IMR-90 (cell line): ENCODE measurements at regions not wholly inside any gene's neighbourhood (a gene's known extent, or its start where the extent isn't known, plus 50 kb on each side); places are given as distances from the start of the nearest gene placed in this dataset.

Source experiments
- ATAC-seq: fragments of 200-7000 bp; cut with Tn5 transposase; 2 replicates; pipeline ENCODE4 v1.9.1; 2020; ENCODE audit warnings: low read depth, mild to moderate bottlenecking, moderate library complexity
- BruUV-seq: library from RNA; stranded (reverse); fragments of 400-500 nt; replicated peaks from 2 replicates; lab custom pipeline; 2021; lab: Mats Ljungman, UMichigan
- CTCF ChIA-PET: fragments of 300-600 bp; formaldehyde crosslinking; extraction: SDS; loops from one replicate; lab custom pipeline; 2021; ENCODE audit warnings: antibody characterized with exemption; lab: Yijun Ruan, JAX
- POLR2A ChIA-PET: fragments of 300-600 bp; sonication (Branson Sonifier 250); formaldehyde crosslinking; loops from one replicate; lab custom pipeline; 2022; ENCODE audit warnings: antibody characterized with exemption; ENCODE audit not compliant: unreplicated experiment; lab: Charles Lee
- DNase-seq: peaks from one replicate; pipeline ENCODE4 v3.0.0; 2013
- H2AFZ ChIP-seq: replicated peaks from 2 replicates; pipeline ENCODE3; 2013; ENCODE audit warnings: low read length, mild to moderate bottlenecking; ENCODE audit not compliant: poor library complexity
- H2AK5ac ChIP-seq: 2 replicates; pipeline ENCODE4 v1.6.1; 2013; ENCODE audit warnings: low read depth, low read length, inconsistent platforms
- H2AK9ac ChIP-seq: replicated peaks from 2 replicates; pipeline ENCODE3; 2013; ENCODE audit warnings: mild to moderate bottlenecking, low read depth, low read length, moderate library complexity; ENCODE audit not compliant: poor library complexity
- H2BK120ac ChIP-seq: 2 replicates; pipeline ENCODE4 v1.6.1; 2013; ENCODE audit warnings: low read depth, low read length, inconsistent platforms
- H2BK15ac ChIP-seq: 3 replicates; pipeline ENCODE4 v1.6.1; 2013; ENCODE audit warnings: low read depth, low read length, inconsistent platforms
- H2BK20ac ChIP-seq: 2 replicates; pipeline ENCODE4 v1.6.1; 2013; ENCODE audit warnings: low read depth, mild to moderate bottlenecking, inconsistent platforms, low read length, moderate library complexity
- H2BK5ac ChIP-seq: 2 replicates; pipeline ENCODE4 v1.6.1; 2013; ENCODE audit warnings: mild to moderate bottlenecking, low read depth, low read length, inconsistent platforms; ENCODE audit not compliant: poor library complexity, severe bottlenecking
- H3K14ac ChIP-seq: replicated peaks from 2 replicates; pipeline ENCODE4 v1.6.1; 2013; ENCODE audit warnings: low read depth, low read length, inconsistent platforms
- H3K18ac ChIP-seq: 2 replicates; pipeline ENCODE4 v1.6.1; 2013; ENCODE audit warnings: low read depth, low read length, control low read depth
- H3K23ac ChIP-seq: 2 replicates; pipeline ENCODE4 v1.6.1; 2013; ENCODE audit warnings: low read depth, low read length, inconsistent platforms
- H3K27ac ChIP-seq: 2 replicates; pipeline ENCODE4 v1.5.1; 2013; ENCODE audit warnings: mild to moderate bottlenecking, control low read depth, low read length; ENCODE audit not compliant: insufficient read depth
- H3K27me3 ChIP-seq: 2 replicates; pipeline ENCODE4 v1.6.1; 2013; ENCODE audit warnings: low read length; ENCODE audit not compliant: control insufficient read depth, insufficient read depth
- H3K36me3 ChIP-seq: 2 replicates; pipeline ENCODE4 v1.6.1; 2013; ENCODE audit warnings: low read length, mixed read lengths; ENCODE audit not compliant: control insufficient read depth, insufficient read depth
- H3K4ac ChIP-seq: 2 replicates; pipeline ENCODE4 v1.6.1; 2013; ENCODE audit warnings: low read depth, low read length, inconsistent platforms
- H3K4me1 ChIP-seq: 2 replicates; pipeline ENCODE4 v1.6.1; 2013; ENCODE audit warnings: low read length, mixed read lengths; ENCODE audit not compliant: control insufficient read depth, insufficient read depth
- H3K4me2 ChIP-seq: 2 replicates; pipeline ENCODE4 v1.6.1; 2013; ENCODE audit warnings: low read depth, mild to moderate bottlenecking, control low read depth, low read length, moderate library complexity
- H3K4me3 ChIP-seq: 2 replicates; pipeline ENCODE4 v1.5.1; 2013; ENCODE audit warnings: low read depth, mild to moderate bottlenecking, control low read depth, low read length, moderate library complexity; ENCODE audit not compliant: insufficient read depth
- H3K56ac ChIP-seq: 2 replicates; pipeline ENCODE4 v1.6.1; 2013; ENCODE audit warnings: low read length, inconsistent platforms; ENCODE audit not compliant: insufficient read depth; ENCODE audit errors: extremely low read depth
- H3K79me1 ChIP-seq, 2 experiments: 2 replicates each; pipeline ENCODE4 v1.6.1; 2013; ENCODE audit warnings: low read length in 2 of 2, inconsistent platforms in 1 of 2, low read depth in 1 of 2
- H3K9ac ChIP-seq: 2 replicates; pipeline ENCODE4 v1.6.1; 2013; ENCODE audit warnings: low read depth, low read length, control low read depth
- H3K9me1 ChIP-seq: 2 replicates; pipeline ENCODE4 v1.6.1; 2013; ENCODE audit warnings: low read length, inconsistent platforms; ENCODE audit not compliant: insufficient read depth
- H3K9me3 ChIP-seq: 2 replicates; pipeline ENCODE4 v1.6.1; 2013; ENCODE audit warnings: low read length; ENCODE audit not compliant: control insufficient read depth, insufficient read depth
- H4K20me1 ChIP-seq: 2 replicates; pipeline ENCODE4 v1.6.1; 2013; ENCODE audit warnings: low read length, inconsistent platforms; ENCODE audit not compliant: insufficient read depth
- H4K5ac ChIP-seq: 2 replicates; pipeline ENCODE4 v1.6.1; 2013; ENCODE audit warnings: mild to moderate bottlenecking, low read depth, low read length, control low read depth
- H4K8ac ChIP-seq, 2 experiments: 2 replicates each; pipeline ENCODE4 v1.6.1; 2013; ENCODE audit warnings: low read depth in 2 of 2, low read length in 2 of 2, control low read depth in 1 of 2, inconsistent platforms in 1 of 2
- H4K91ac ChIP-seq: 2 replicates; pipeline ENCODE4 v1.6.1; 2013; ENCODE audit warnings: low read depth, low read length, inconsistent platforms; ENCODE audit not compliant: insufficient read depth
- CHD1 ChIP-seq: IDR thresholded peaks from 2 replicates; pipeline ENCODE4 v1.6.1; 2012; ENCODE audit warnings: low read depth, low read length, improper control_type of control experiment
- ELK1 ChIP-seq: fragments of 150-350 bp; IDR thresholded peaks from 2 replicates; pipeline ENCODE4 v1.6.1; 2016; ENCODE audit warnings: low read depth, mild to moderate bottlenecking, low read length, moderate library complexity, borderline replicate concordance
- NFE2L2 ChIP-seq: fragments of 150-350 bp; IDR thresholded peaks from 2 replicates; pipeline ENCODE4 v1.6.1; 2016; ENCODE audit warnings: low read depth, mild to moderate bottlenecking, low read length
- RCOR1 ChIP-seq: IDR thresholded peaks from 2 replicates; pipeline ENCODE4 v1.6.1; 2012; ENCODE audit warnings: mild to moderate bottlenecking, low read length, improper control_type of control experiment; ENCODE audit not compliant: insufficient replicate concordance
- RFX5 ChIP-seq: IDR thresholded peaks from 2 replicates; pipeline ENCODE4 v1.8.0; 2012; ENCODE audit warnings: low read depth, mild to moderate bottlenecking, low read length, moderate library complexity
- WGBS, 2 experiments: methylation state at CpG; one replicate each; pipeline versions ENCODE4 v1.1.5 to v1.1.7; 2013; ENCODE audit warnings: missing lambda C conversion rate in 2 of 2; ENCODE audit not compliant: insufficient read length in 1 of 2; ENCODE audit errors: extremely low coverage in 2 of 2; 5-methylcytosine and 5-hydroxymethylcytosine counted together
- dilution Hi-C: fragments of 300-500 bp; cut with HindIII; formaldehyde crosslinking; loops from one replicate; pipeline ENCODE4 v1.14.3; 2018; ENCODE audit warnings: low sequenced_read_pairs; ENCODE audit not compliant: unreplicated experiment
- in situ Hi-C: fragments of 300-500 bp; cut with MboI; formaldehyde crosslinking; loops from 3 replicates; pipeline ENCODE4 v1.14.3; 2019; ENCODE audit warnings: low sequenced_read_pairs, inconsistent platforms, mixed read lengths
- intact Hi-C: fragments of 100-400 bp; cut with micrococcal nuclease; formaldehyde crosslinking; loops from 2 replicates; pipeline ENCODE4 v1.10.0; 2022
- TF ChIP-seq, protein P1 (sequence below): fragments of 150-350 bp; IDR thresholded peaks from 2 replicates; pipeline ENCODE4 v1.6.1; 2017; ENCODE audit warnings: mild to moderate bottlenecking, antibody characterized with exemption, low read length, low read depth

DNA sequence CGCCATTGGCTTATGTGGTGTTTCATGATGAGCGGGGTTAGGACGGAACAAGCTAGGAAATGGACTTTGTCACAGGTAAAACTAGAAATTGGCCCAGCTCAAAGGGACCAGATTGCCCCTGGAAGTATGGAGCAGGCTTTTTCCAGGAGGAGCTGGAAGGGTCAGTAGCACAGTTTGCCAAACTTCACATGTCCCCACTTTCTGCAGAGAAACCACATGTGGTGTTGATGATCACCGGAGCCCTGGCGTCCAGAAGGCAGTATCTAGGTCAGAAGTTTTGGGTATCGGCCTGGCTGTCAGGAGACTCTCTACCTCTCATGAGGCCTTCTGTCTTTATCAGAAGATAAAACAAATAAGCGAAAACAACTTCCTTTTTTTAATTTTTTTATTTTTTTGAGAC is 248.5 kb downstream of the SOX9 start:
- no peaks in the 10 kb centered on the region for H3K27me3 ChIP-seq
- no peak overlapping the region for H3K18ac ChIP-seq
- no peaks in the 10 kb centered on the region for H3K9me3 ChIP-seq
- H4K8ac ChIP-seq, result peak overlapping the region in 1 of 2 experiments; percentile 19; a peak in 1 of 4 replicates
- no peak overlapping the region for H3K9ac ChIP-seq
- peak overlapping the region; percentile 10; the same call in 1 of the 2 replicates for H3K14ac ChIP-seq
- in situ Hi-C loops (no loop called here), dilution Hi-C loops (no loop called here), intact Hi-C loops (no loop called here)
- H2AFZ ChIP-seq, result peak overlapping the region; percentile 15
- no peak overlapping the region for H4K5ac ChIP-seq
- no peaks in the 10 kb centered on the region for H3K36me3 ChIP-seq
- no peak for TF ChIP-seq NFE2L2
- TF ChIP-seq RCOR1, result no peak
- TF ChIP-seq CHD1, result no peak
- TF ChIP-seq ELK1, result no peak
- TF ChIP-seq RFX5, result no peak
- TF ChIP-seq, protein P1, sequence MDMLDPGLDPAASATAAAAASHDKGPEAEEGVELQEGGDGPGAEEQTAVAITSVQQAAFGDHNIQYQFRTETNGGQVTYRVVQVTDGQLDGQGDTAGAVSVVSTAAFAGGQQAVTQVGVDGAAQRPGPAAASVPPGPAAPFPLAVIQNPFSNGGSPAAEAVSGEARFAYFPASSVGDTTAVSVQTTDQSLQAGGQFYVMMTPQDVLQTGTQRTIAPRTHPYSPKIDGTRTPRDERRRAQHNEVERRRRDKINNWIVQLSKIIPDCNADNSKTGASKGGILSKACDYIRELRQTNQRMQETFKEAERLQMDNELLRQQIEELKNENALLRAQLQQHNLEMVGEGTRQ, result no peak
- CTCF ChIA-PET, result no interaction called here
- H3K4me3 ChIP-seq, result no peak overlapping the region
- no peak overlapping the region for H3K4me2 ChIP-seq
- peaks cover 13% of the 10 kb centered on the region for H3K9me1 ChIP-seq
- H2AK9ac ChIP-seq, result peak overlapping the region; percentile 66
- no peak overlapping the region for H3K27ac ChIP-seq
- H4K91ac ChIP-seq, result peak overlapping the region; percentile 56
- peak overlapping the region; percentile 72 for H3K4ac ChIP-seq
- peak overlapping the region; percentile 69; the same call in 1 of the 2 replicates for H2BK20ac ChIP-seq
- peak overlapping the region; percentile 64 for H2BK120ac ChIP-seq
- no peak for ATAC-seq
- POLR2A ChIA-PET, result no interaction called here
- H2BK15ac ChIP-seq, result peak overlapping the region; percentile 78; the same call in 1 of the 3 replicates
- peaks cover 22% of the 10 kb centered on the region for H3K4me1 ChIP-seq
- no TSS peak for BruUV-seq
- no peak overlapping the region for H2BK5ac ChIP-seq
- no peak for DNase-seq
- H3K23ac ChIP-seq, result no peak overlapping the region
- no peak overlapping the region for H3K56ac ChIP-seq
- H2AK5ac ChIP-seq, result peak overlapping the region; percentile 42
- peaks cover 0 to 5% of the 10 kb centered on the region in 2 experiments; a peak in 2 of 4 replicates for H3K79me1 ChIP-seq
- H4K20me1 ChIP-seq, result no peaks in the 10 kb centered on the region
- 100% methylated on average over 3 of the region's 7 CpGs; no CpG with 5 or more reads in 1 of the 2 experiments for WGBS, 2 experiments
